ENCODE measurements at regions not wholly inside any gene's neighbourhood (a gene's known extent, or its start where the extent isn't known, plus 50 kb on each side); places are given as distances from the start of the nearest gene placed in this dataset.

GRCh38 chr13:47845981-47846380, 155.1 kb downstream of the SUCLA2 start:
- Mint-ChIP-seq H3K9me3 (peaks cover 0 to 13% (median 9%) of the 10 kb centered on the region in 7 donors), H3K36me3 (no peaks in the 10 kb centered on the region), H3K27ac (no peak overlapping the region), H3K4me3 (no peak overlapping the region), H3K27me3 (ENCODE audit: low read depth in 3 of 3) (peaks cover 0 to 3% (median 2%) of the 10 kb centered on the region in 3 donors), H3K4me1 (no peaks in the 10 kb centered on the region)
- Histone ChIP-seq H3K4me3 (replicated peaks in 1 of 3; ENCODE audit: low read depth in 2 of 3, low read length in 3 of 3) (no peak overlapping the region), H3K9ac (ENCODE audit: insufficient read depth, low read length, poor library complexity, severe bottlenecking) (no peak overlapping the region), H3K79me2 (ENCODE audit: insufficient read depth, low read length) (no peaks in the 10 kb centered on the region), H3K27ac (ENCODE audit: low read depth in 1 of 2, low read length in 2 of 2) (no peak overlapping the region), H4K20me1 (ENCODE audit: insufficient read depth, low read length) (no peaks in the 10 kb centered on the region), H3K27me3 (ENCODE audit: control insufficient read depth in 2 of 2, insufficient read depth in 2 of 2, low read length in 2 of 2) (no peaks in the 10 kb centered on the region), H3K9me3 (replicated peaks in 1 of 2; ENCODE audit: control insufficient read depth in 1 of 2, insufficient read depth in 1 of 2, low read length in 2 of 2) (no peaks in the 10 kb centered on the region), H3K4me1 (ENCODE audit: control insufficient read depth in 1 of 2, insufficient read depth in 2 of 2, low read length in 2 of 2) (no peaks in the 10 kb centered on the region), H3K36me3 (replicated peaks in 1 of 2; ENCODE audit: control insufficient read depth in 1 of 2, insufficient read depth in 2 of 2, low read length in 2 of 2) (no peaks in the 10 kb centered on the region), H2AFZ (ENCODE audit: insufficient read depth, low read depth, low read length, poor library complexity, severe bottlenecking) (no peak overlapping the region), H3K4me2 (replicated peaks; ENCODE audit: extremely low read depth, low read length, poor library complexity, severe bottlenecking) (no peak overlapping the region)
- intact Hi-C loops (cut with micrococcal nuclease): no loop called here
- 100% methylated on average over 1 of the region's 1 CpG for WGBS (ENCODE audit: insufficient coverage)
- no peak for TF ChIP-seq CTCF (IDR thresholded peaks at IDR 0.05)
- no peak for DNase-seq

GRCh38 chr13:47843005-47843404, 158.1 kb downstream of the SUCLA2 start:
- no peak for TF ChIP-seq CTCF (IDR thresholded peaks at IDR 0.05)
- intact Hi-C loops (cut with micrococcal nuclease): no loop called here
- no peak overlapping the region for H3K4me3 ChIP-seq (replicated peaks in 1 of 3; ENCODE audit: low read depth in 2 of 3, low read length in 3 of 3)
- no peaks in the 10 kb centered on the region for H3K9me3 ChIP-seq (replicated peaks in 1 of 2; ENCODE audit: control insufficient read depth in 1 of 2, insufficient read depth in 1 of 2, low read length in 2 of 2)
- no peaks in the 10 kb centered on the region for H3K27me3 ChIP-seq (ENCODE audit: control insufficient read depth in 2 of 2, insufficient read depth in 2 of 2, low read length in 2 of 2)
- H3K36me3 ChIP-seq (replicated peaks in 1 of 2; ENCODE audit: control insufficient read depth in 1 of 2, insufficient read depth in 2 of 2, low read length in 2 of 2): no peaks in the 10 kb centered on the region
- Mint-ChIP-seq H3K36me3 (no peaks in the 10 kb centered on the region), H3K9me3 (peaks cover 0 to 3% (median 1%) of the 10 kb centered on the region in 7 donors), H3K27ac (peak overlapping the region in 1 of 7 donors; percentile 23), H3K27me3 (ENCODE audit: low read depth in 3 of 3) (peaks cover 0 to 3% (median 2%) of the 10 kb centered on the region in 3 donors), H3K4me1 (no peaks in the 10 kb centered on the region), H3K4me3 (no peak overlapping the region)
- H3K4me2 ChIP-seq (replicated peaks; ENCODE audit: extremely low read depth, low read length, poor library complexity, severe bottlenecking): no peak overlapping the region
- no peaks in the 10 kb centered on the region for H3K79me2 ChIP-seq (ENCODE audit: insufficient read depth, low read length)
- no peaks in the 10 kb centered on the region for H3K4me1 ChIP-seq (ENCODE audit: control insufficient read depth in 1 of 2, insufficient read depth in 2 of 2, low read length in 2 of 2)
- no peak overlapping the region for H3K27ac ChIP-seq (ENCODE audit: low read depth in 1 of 2, low read length in 2 of 2)
- no peak overlapping the region for H2AFZ ChIP-seq (ENCODE audit: insufficient read depth, low read depth, low read length, poor library complexity, severe bottlenecking)
- H4K20me1 ChIP-seq (ENCODE audit: insufficient read depth, low read length): no peaks in the 10 kb centered on the region
- 90% methylated on average over 2 of the region's 4 CpGs for WGBS (ENCODE audit: insufficient coverage)
- H3K9ac ChIP-seq (ENCODE audit: insufficient read depth, low read length, poor library complexity, severe bottlenecking): no peak overlapping the region
- DNase-seq: no peak
